ENCODE measurements at regions not wholly inside any gene's neighbourhood (a gene's known extent, or its start where the extent isn't known, plus 50 kb on each side); places are given as distances from the start of the nearest gene placed in this dataset.
A peak's percentile ranks its signal among the peaks of the same experiment; 100 is the strongest.

- Mint-ChIP-seq H3K36me3 (ENCODE audit: low read depth) (no peaks in the 10 kb centered on the region), H3K4me3 (no peak overlapping the region), H3K27me3 (ENCODE audit: low read depth) (peaks cover 7% of the 10 kb centered on the region), H3K4me1 (ENCODE audit: low read depth) (peaks cover 3% of the 10 kb centered on the region), H3K27ac (no peak overlapping the region), H3K9me3 (no peaks in the 10 kb centered on the region)
These were observed 172.8 kb upstream of the SYNDIG1 start for GRCh38 chr20:24296477-24297261.

GRCh38 chr20:24291014-24291413, 178.4 kb upstream of the SYNDIG1 start:
- no peaks in the 10 kb centered on the region for H3K36me3 Mint-ChIP-seq (ENCODE audit: low read depth)
- no peak overlapping the region for H3K27ac Mint-ChIP-seq
- H3K9me3 Mint-ChIP-seq = peaks cover 8% of the 10 kb centered on the region
- H3K27me3 Mint-ChIP-seq (ENCODE audit: low read depth) = no peaks in the 10 kb centered on the region
- H3K4me3 Mint-ChIP-seq = peak overlapping the region; percentile 2
- H3K4me1 Mint-ChIP-seq (ENCODE audit: low read depth) = peaks cover 19% of the 10 kb centered on the region

GRCh38 chr20:24289737-24290481, 179.5 kb upstream of the SYNDIG1 start:
- H3K36me3 Mint-ChIP-seq (ENCODE audit: low read depth) = no peaks in the 10 kb centered on the region
- peaks cover 8% of the 10 kb centered on the region for H3K9me3 Mint-ChIP-seq
- H3K4me3 Mint-ChIP-seq = peak overlapping the region; percentile 64
- H3K27ac Mint-ChIP-seq = peak overlapping the region; percentile 72
- H3K27me3 Mint-ChIP-seq (ENCODE audit: low read depth) = no peaks in the 10 kb centered on the region
- peaks cover 18% of the 10 kb centered on the region for H3K4me1 Mint-ChIP-seq (ENCODE audit: low read depth)

- peaks cover 4% of the 10 kb centered on the region for H3K9me3 Mint-ChIP-seq
- no peaks in the 10 kb centered on the region for H3K36me3 Mint-ChIP-seq (ENCODE audit: low read depth)
- H3K4me1 Mint-ChIP-seq (ENCODE audit: low read depth) = no peaks in the 10 kb centered on the region
- H3K4me3 Mint-ChIP-seq = no peak overlapping the region
- H3K27ac Mint-ChIP-seq = no peak overlapping the region
- H3K27me3 Mint-ChIP-seq (ENCODE audit: low read depth) = peaks cover 3% of the 10 kb centered on the region
These were observed 186.2 kb upstream of the SYNDIG1 start for GRCh38 chr20:24283186-24283585.

- Mint-ChIP-seq H3K4me3 (no peak overlapping the region), H3K27me3 (ENCODE audit: low read depth) (peaks cover 15% of the 10 kb centered on the region), H3K27ac (no peak overlapping the region), H3K4me1 (ENCODE audit: low read depth) (no peaks in the 10 kb centered on the region), H3K9me3 (peaks cover 11% of the 10 kb centered on the region), H3K36me3 (ENCODE audit: low read depth) (no peaks in the 10 kb centered on the region)
These were observed 192.2 kb upstream of the SYNDIG1 start for GRCh38 chr20:24277196-24277595.

- H3K9me3 Mint-ChIP-seq = peaks cover 11% of the 10 kb centered on the region
- H3K27ac Mint-ChIP-seq = no peak overlapping the region
- no peaks in the 10 kb centered on the region for H3K36me3 Mint-ChIP-seq (ENCODE audit: low read depth)
- no peak overlapping the region for H3K4me3 Mint-ChIP-seq
- peaks cover 15% of the 10 kb centered on the region for H3K27me3 Mint-ChIP-seq (ENCODE audit: low read depth)
- no peaks in the 10 kb centered on the region for H3K4me1 Mint-ChIP-seq (ENCODE audit: low read depth)
These were observed 193.3 kb upstream of the SYNDIG1 start for GRCh38 chr20:24275946-24276705.

GRCh38 chr20:24273251-24273650, 196.2 kb upstream of the SYNDIG1 start:
- H3K27me3 Mint-ChIP-seq (ENCODE audit: low read depth) = peaks cover 20% of the 10 kb centered on the region
- no peaks in the 10 kb centered on the region for H3K36me3 Mint-ChIP-seq (ENCODE audit: low read depth)
- H3K4me3 Mint-ChIP-seq = no peak overlapping the region
- H3K27ac Mint-ChIP-seq = no peak overlapping the region
- H3K4me1 Mint-ChIP-seq (ENCODE audit: low read depth) = no peaks in the 10 kb centered on the region
- H3K9me3 Mint-ChIP-seq = peaks cover 11% of the 10 kb centered on the region

- no peak overlapping the region for H3K4me3 Mint-ChIP-seq
- no peaks in the 10 kb centered on the region for H3K4me1 Mint-ChIP-seq (ENCODE audit: low read depth)
- no peaks in the 10 kb centered on the region for H3K9me3 Mint-ChIP-seq
- peaks cover 10% of the 10 kb centered on the region for H3K27me3 Mint-ChIP-seq (ENCODE audit: low read depth)
- no peak overlapping the region for H3K27ac Mint-ChIP-seq
- H3K36me3 Mint-ChIP-seq (ENCODE audit: low read depth) = no peaks in the 10 kb centered on the region
These were observed 208.1 kb upstream of the SYNDIG1 start for GRCh38 chr20:24261351-24261750.

GRCh38 chr20:24257171-24257570, 212.3 kb upstream of the SYNDIG1 start:
- Mint-ChIP-seq H3K4me3 (no peak overlapping the region), H3K4me1 (ENCODE audit: low read depth) (no peaks in the 10 kb centered on the region), H3K36me3 (ENCODE audit: low read depth) (no peaks in the 10 kb centered on the region), H3K27ac (no peak overlapping the region), H3K9me3 (no peaks in the 10 kb centered on the region), H3K27me3 (ENCODE audit: low read depth) (peaks cover under 1% of the 10 kb centered on the region)

- Mint-ChIP-seq H3K4me1 (ENCODE audit: low read depth) (no peaks in the 10 kb centered on the region), H3K4me3 (no peak overlapping the region), H3K27me3 (ENCODE audit: low read depth) (peaks cover under 1% of the 10 kb centered on the region), H3K36me3 (ENCODE audit: low read depth) (no peaks in the 10 kb centered on the region), H3K9me3 (no peaks in the 10 kb centered on the region), H3K27ac (no peak overlapping the region)
These were observed 213.1 kb upstream of the SYNDIG1 start for GRCh38 chr20:24256307-24256706.

- no peak overlapping the region for H3K4me3 Mint-ChIP-seq
- no peaks in the 10 kb centered on the region for H3K9me3 Mint-ChIP-seq
- no peaks in the 10 kb centered on the region for H3K4me1 Mint-ChIP-seq (ENCODE audit: low read depth)
- H3K27ac Mint-ChIP-seq = no peak overlapping the region
- H3K27me3 Mint-ChIP-seq (ENCODE audit: low read depth) = peaks cover 6% of the 10 kb centered on the region
- no peaks in the 10 kb centered on the region for H3K36me3 Mint-ChIP-seq (ENCODE audit: low read depth)
These were observed 214.9 kb upstream of the SYNDIG1 start for GRCh38 chr20:24254480-24254879.

GRCh38 chr20:24253321-24253720, 216.1 kb upstream of the SYNDIG1 start:
- H3K27ac Mint-ChIP-seq = no peak overlapping the region
- H3K4me1 Mint-ChIP-seq (ENCODE audit: low read depth) = no peaks in the 10 kb centered on the region
- no peaks in the 10 kb centered on the region for H3K9me3 Mint-ChIP-seq
- no peaks in the 10 kb centered on the region for H3K36me3 Mint-ChIP-seq (ENCODE audit: low read depth)
- H3K27me3 Mint-ChIP-seq (ENCODE audit: low read depth) = peaks cover 6% of the 10 kb centered on the region
- no peak overlapping the region for H3K4me3 Mint-ChIP-seq

- Mint-ChIP-seq H3K4me3 (no peak overlapping the region), H3K27me3 (ENCODE audit: low read depth) (peaks cover 4% of the 10 kb centered on the region), H3K4me1 (ENCODE audit: low read depth) (no peaks in the 10 kb centered on the region), H3K27ac (no peak overlapping the region), H3K9me3 (no peaks in the 10 kb centered on the region), H3K36me3 (ENCODE audit: low read depth) (no peaks in the 10 kb centered on the region)
These were observed 224.3 kb upstream of the SYNDIG1 start for GRCh38 chr20:24245094-24245493.

GRCh38 chr20:24242763-24243162, 226.7 kb upstream of the SYNDIG1 start:
- H3K27me3 Mint-ChIP-seq (ENCODE audit: low read depth) = peaks cover 9% of the 10 kb centered on the region
- H3K27ac Mint-ChIP-seq = no peak overlapping the region
- H3K36me3 Mint-ChIP-seq (ENCODE audit: low read depth) = no peaks in the 10 kb centered on the region
- no peaks in the 10 kb centered on the region for H3K4me1 Mint-ChIP-seq (ENCODE audit: low read depth)
- no peaks in the 10 kb centered on the region for H3K9me3 Mint-ChIP-seq
- H3K4me3 Mint-ChIP-seq = no peak overlapping the region
